NOMO-1 treated with dmso at 0.1 percent for 144 hours (cell line): ENCODE measurements at regions not wholly inside any gene's neighbourhood (a gene's known extent, or its start where the extent isn't known, plus 50 kb on each side); places are given as distances from the start of the nearest gene placed in this dataset.
"Not testable (repeated sequence)": the region's sequence is repeated elsewhere in the genome, so short reads cannot be mapped to it uniquely, and the experiment has no call there.

Source experiments
- DNase-seq: peaks from one replicate; lab custom pipeline; 2025; ENCODE audit not compliant: unreplicated experiment; lab: John Stamatoyannopoulos, UW

GRCh38 chr13:55792544-55793193 is 1348.0 kb upstream of the PRR20A start:
- DNase-seq: no peak

- DNase-seq: peak; percentile 83
Observed at GRCh38 chr13:55815458-55816033, 1325.2 kb upstream of the PRR20A start.

GRCh38 chr13:55816976-55817601 is 1323.6 kb upstream of the PRR20A start:
- DNase-seq: no peak

GRCh38 chr13:55820817-55821216 is 1319.9 kb upstream of the PRR20A start:
- no peak for DNase-seq

DNA sequence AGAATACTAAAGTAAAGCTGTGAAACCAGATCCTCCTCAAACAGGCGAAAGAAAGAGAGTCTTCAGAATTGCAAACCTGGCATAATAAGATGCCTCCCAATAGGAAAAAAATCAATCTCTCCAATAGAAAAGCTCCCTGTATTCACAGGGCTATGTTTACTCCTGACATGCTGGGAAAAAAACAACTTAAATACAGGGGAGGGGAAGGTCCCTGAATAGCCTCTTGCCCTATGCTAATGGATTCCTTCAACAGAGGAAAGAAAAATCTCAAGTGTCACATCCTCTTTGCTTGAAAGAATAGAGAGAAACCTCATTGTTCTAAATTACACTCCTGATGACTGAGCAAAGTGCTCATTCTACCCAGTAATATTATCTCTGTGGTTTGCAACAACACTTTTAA is 1271.1 kb upstream of the PRR20A start:
- DNase-seq: no peak

- no peak for DNase-seq
Observed at GRCh38 chr13:55887561-55887960, 1253.2 kb upstream of the PRR20A start.

DNA sequence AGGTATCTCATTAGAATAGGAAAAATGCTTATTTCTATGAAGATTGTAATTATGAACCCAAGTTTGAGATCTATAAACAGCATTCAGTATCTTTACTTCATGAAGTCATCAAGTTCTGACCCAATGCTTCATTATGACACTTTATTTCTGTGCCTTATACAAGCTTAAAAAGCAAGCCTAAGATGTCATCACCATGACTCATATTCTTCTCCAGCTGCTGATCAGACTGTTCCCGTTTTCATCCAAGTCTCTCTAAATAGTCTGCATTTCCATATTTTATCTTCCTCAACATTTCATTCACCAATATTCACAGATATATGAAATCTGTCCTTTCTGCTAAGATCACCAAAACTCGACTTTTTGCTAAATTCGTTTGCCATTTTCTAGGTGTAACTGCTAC is 1247.2 kb upstream of the PRR20A start:
- no peak for DNase-seq

- DNase-seq: no peak
Observed at GRCh38 chr13:55937180-55937579, 1203.5 kb upstream of the PRR20A start.

DNA sequence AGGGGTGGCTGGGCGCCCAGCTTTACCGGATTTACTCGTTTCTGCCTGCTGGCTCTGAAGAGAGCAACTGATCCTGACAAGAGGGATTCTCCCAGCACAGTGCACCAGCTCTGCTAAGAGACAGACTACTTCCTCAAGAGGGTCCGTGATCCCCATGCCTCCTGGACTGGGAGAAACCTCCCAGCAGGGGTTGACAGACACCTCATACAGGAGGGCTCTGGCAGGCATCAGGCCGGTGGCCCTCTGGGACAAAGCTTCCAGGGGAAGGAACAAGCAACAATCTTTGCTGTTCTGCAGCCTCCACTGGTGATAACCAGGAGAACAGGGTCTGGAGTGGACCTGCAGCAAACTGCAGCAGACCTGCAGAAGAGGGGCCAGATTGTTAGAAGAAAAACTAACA is 1192.5 kb upstream of the PRR20A start:
- DNase-seq: no peak

DNA sequence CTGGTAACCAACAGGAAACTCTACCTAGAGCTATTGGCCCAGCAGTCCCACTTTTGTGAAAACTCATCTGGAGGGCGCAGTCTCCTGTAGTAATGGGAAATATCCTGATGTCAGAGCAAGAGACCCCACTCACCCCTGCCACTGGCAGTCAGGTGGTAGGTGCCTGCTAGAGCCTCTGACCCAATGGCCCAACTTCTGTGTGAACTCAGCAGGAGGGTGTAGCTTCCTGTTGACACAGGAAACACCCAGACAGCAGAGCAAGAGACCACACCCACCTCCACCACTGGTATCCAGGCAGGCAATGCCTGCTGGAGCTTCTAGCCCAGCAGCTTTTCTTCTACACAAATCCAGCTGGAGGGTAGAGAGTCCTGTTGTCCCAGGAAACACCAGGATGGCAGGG is 1176.8 kb upstream of the PRR20A start:
- DNase-seq: no peak

- no peak for DNase-seq
Observed at GRCh38 chr13:55967055-55967454, 1173.7 kb upstream of the PRR20A start.

DNA sequence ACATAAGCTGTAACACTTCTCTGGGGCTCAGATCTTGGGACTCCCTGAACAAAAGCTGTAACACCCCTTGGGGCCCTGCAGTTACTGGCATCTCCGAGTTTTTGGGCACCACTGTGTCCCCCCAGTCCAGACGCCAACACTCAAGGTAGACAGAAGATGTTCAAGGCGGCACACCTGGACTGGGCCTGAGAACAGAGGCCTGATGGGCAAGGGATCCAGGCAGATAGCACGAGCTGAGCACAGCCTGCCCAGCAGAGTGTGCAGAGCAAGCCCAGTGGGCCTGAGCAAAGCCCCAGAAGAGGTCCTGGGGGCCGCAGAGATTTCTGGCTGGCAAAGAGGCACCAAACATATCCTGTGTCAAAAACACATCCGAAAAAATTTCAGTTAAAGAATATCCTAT is 1163.3 kb upstream of the PRR20A start:
- no peak for DNase-seq

DNA sequence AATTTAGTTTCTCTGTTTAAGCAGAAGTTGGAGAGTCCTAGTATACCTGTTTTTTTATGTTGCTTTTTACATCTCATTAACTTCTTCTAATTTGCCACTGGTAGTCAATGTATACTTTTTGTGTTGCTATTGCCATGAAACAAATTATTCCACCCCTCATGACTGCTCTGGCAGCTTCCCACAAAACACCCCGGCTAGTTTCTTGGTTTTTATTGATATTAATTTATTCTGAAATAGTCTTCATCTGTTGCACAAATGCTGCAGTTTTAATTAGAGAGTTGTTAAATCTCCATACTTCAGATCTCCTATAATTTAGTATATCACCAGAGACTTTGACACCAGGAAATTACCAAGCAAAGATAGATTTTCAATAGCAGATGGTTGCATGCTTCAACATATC is 1159.3 kb upstream of the PRR20A start:
- DNase-seq: no peak

- DNase-seq: not testable (repeated sequence)
Observed at GRCh38 chr13:55984026-55984425, 1156.7 kb upstream of the PRR20A start.

- DNase-seq: no peak
Observed at GRCh38 chr13:55990631-55991030, 1150.1 kb upstream of the PRR20A start.

GRCh38 chr13:55991666-55992065 is 1149.1 kb upstream of the PRR20A start:
- DNase-seq: no peak

DNA sequence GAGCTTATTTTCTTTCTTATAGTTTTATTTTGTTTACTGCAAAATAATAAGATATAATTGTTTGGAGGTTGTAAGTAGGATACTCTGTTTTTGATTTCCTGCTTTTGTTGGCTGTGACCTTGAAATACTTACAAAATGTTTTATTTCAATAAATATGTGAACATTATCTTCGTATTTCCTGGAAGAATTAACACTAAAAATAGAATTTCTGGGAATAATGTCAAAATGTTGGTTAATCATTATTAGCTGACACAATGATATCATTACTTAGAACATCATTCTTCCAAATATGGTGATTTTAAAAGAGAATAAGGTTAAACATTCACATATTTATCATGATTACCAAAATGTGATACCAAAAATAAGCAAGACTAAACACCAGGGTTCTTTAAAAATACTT is 1148.6 kb upstream of the PRR20A start:
- DNase-seq: no peak

- DNase-seq: no peak
Observed at GRCh38 chr13:55999709-56000108, 1141.0 kb upstream of the PRR20A start.

- no peak for DNase-seq
Observed at GRCh38 chr13:56009418-56009817, 1131.3 kb upstream of the PRR20A start.

- DNase-seq: no peak
Observed at GRCh38 chr13:56012644-56013043, 1128.1 kb upstream of the PRR20A start.

DNA sequence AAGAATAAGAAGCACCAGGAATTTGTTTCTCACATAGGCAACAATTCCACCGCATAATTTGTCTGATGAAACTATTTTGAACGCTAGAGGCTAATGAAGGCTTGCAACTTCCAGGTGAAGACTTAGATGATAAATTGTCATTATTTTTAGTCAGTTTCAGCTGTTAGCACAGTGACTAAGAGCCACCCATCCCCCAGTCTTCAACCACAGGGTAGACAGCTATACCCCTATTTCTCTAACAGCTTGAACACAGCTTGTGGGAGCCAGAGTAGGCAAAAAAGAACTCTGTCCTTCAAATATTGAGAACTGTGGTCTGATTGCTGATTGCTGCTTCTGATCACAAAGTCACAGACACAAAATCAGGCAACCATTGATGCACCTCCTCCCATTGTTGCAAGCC is 1124.8 kb upstream of the PRR20A start:
- no peak for DNase-seq

DNA sequence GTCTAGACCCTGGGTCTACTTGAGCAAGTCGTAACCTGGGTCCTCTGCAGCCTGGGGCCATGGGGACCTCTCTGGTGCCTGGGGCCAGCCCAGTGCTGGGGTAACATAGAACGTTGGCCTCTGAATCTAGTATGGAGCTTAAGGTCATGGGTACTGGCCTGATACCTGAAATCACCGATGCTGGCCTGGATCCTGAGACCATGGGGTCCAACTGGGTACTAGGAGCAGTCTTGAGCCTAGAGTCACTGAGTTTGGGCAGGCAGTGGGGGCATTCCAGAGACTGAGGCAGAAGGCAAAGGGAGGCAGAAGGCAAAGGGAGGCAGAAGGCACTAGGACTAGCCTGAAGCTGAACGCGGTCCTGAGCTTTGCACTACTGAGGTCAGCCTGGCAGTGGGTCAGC is 1121.1 kb upstream of the PRR20A start:
- no peak for DNase-seq

GRCh38 chr13:56020425-56020824 is 1120.3 kb upstream of the PRR20A start:
- DNase-seq: no peak
